PC-3 (cell line): ENCODE measurements at regions not wholly inside any gene's neighbourhood (a gene's known extent, or its start where the extent isn't known, plus 50 kb on each side); places are given as distances from the start of the nearest gene placed in this dataset.

Experiments
- CTCF ChIP-seq: fragments of 300-600 bp; sonication (generic); conservative IDR thresholded peaks from 2 replicates; pipeline ENCODE4 v1.5.1; 2017; ENCODE audit warnings: antibody characterized with exemption, low read depth, mild to moderate bottlenecking, low read length
- EZH2 ChIP-seq: fragments of 300-600 bp; sonication (generic); IDR thresholded peaks from one replicate; pipeline ENCODE4 v1.6.1; 2017; ENCODE audit warnings: antibody characterized with exemption, mild to moderate bottlenecking, low read length; ENCODE audit not compliant: unreplicated experiment

- TF ChIP-seq CTCF (no peak), EZH2 (no peak)
Measured at GRCh38 chr2:188813315-188813714, 160.9 kb upstream of the COL3A1 start.
